ENCODE measurements at regions not wholly inside any gene's neighbourhood (a gene's known extent, or its start where the extent isn't known, plus 50 kb on each side); places are given as distances from the start of the nearest gene placed in this dataset.

GRCh38 chr1:218209351-218209861 is 75.7 kb upstream of the RRP15 start:
- intact Hi-C loops (cut with micrococcal nuclease), result no loop called here
- DNase-seq (no peak), ATAC-seq (no peak)

DNA sequence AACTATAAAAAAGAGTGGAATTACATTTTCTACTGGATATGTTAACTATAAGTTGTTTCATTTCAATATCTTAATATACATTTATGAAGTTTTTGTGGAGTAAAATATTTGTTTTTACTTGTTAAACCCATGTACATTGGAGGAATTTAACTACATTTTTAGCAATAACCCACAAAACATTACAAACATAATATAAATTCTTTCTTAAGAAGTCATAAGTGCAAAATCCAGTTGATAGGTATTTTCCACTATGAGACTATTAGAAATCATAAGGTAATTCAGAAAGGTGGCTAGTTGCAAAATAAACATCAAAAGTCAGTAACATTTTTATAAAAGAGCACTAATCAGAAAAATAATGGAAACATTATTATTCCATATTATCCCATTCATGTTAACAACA is 73.9 kb upstream of the RRP15 start:
- intact Hi-C loops (cut with micrococcal nuclease), result no loop called here
- no peak for ATAC-seq
- DNase-seq, result no peak

GRCh38 chr1:218217040-218217439 is 68.1 kb upstream of the RRP15 start:
- intact Hi-C loops (cut with micrococcal nuclease), result no loop called here
- DNase-seq (no peak), ATAC-seq (no peak)

- ATAC-seq (no peak), DNase-seq (no peak)
- intact Hi-C loops (cut with micrococcal nuclease), result no loop called here
Measured at GRCh38 chr1:218219460-218219859, 65.6 kb upstream of the RRP15 start.

DNA sequence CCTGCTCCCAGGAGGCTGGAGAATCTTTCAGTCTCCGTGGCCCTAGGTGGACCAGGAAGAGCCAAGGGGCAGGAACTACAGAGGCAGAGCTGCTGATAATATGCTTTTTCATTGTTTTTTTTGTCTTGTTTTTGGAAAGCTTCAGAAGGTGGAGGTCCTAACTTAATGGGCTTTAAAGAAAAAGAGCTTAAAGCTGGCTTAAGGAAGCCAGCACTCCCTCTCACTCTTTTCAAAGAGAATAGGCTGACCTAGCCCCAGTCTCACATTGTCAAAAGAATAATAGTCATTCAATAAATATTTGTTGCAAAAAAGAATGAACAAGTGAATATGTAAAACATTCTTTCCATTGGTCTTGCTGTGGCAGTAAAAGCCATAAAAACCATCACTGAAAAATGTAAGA is 61.0 kb upstream of the RRP15 start:
- ATAC-seq (no peak), DNase-seq (no peak)
- intact Hi-C loops (cut with micrococcal nuclease), result no loop called here

GRCh38 chr1:218226005-218226404 is 59.1 kb upstream of the RRP15 start:
- intact Hi-C loops (cut with micrococcal nuclease), result no loop called here
- ATAC-seq (no peak), DNase-seq (no peak)
